K562 (cell line): ENCODE measurements at regions not wholly inside any gene's neighbourhood (a gene's known extent, or its start where the extent isn't known, plus 50 kb on each side); places are given as distances from the start of the nearest gene placed in this dataset.

Source experiments
- FOXJ3 ChIP-seq: sonication (generic); formaldehyde crosslinking; IDR thresholded peaks from 2 replicates; pipeline ENCODE4 v1.4.0; 2020; ENCODE audit warnings: mild to moderate bottlenecking, missing genetic modification reagents
- NELFE ChIP-seq: IDR thresholded peaks from 2 replicates; pipeline ENCODE4 v1.6.1; 2011; ENCODE audit warnings: mild to moderate bottlenecking; ENCODE audit not compliant: insufficient read depth, insufficient read length
- RAD51 ChIP-seq: fragments of 450-650 bp; IDR thresholded peaks from 2 replicates; pipeline ENCODE4 v1.7.1; 2016; ENCODE audit warnings: low read depth, mild to moderate bottlenecking, borderline replicate concordance
- STAG1 ChIP-seq: sonication (generic); formaldehyde crosslinking; IDR thresholded peaks from 2 replicates; pipeline ENCODE4 v1.5.0; 2020; ENCODE audit warnings: missing genetic modification reagents, borderline replicate concordance
- USF2 ChIP-seq: sonication (generic); formaldehyde crosslinking; IDR thresholded peaks from 2 replicates; pipeline ENCODE4 v1.5.0; 2020; ENCODE audit warnings: missing genetic modification reagents
- ZC3H4 ChIP-seq: sonication (generic); formaldehyde crosslinking; IDR thresholded peaks from 2 replicates; pipeline ENCODE4 v1.9.0; 2021; ENCODE audit warnings: missing genetic modification reagents, borderline replicate concordance
- ZNF311 ChIP-seq: fragments of 250-450 bp; sonication (Bioruptor Pico); IDR thresholded peaks from 2 replicates; pipeline ENCODE4 v1.4.0; 2020; ENCODE audit warnings: mild to moderate bottlenecking, moderate library complexity
- TF ChIP-seq, protein P1 (sequence below): sonication (generic); formaldehyde crosslinking; IDR thresholded peaks from 2 replicates; pipeline ENCODE4 v1.8.1; 2023; ENCODE audit warnings: mild to moderate bottlenecking, missing genetic modification reagents
- TF ChIP-seq, protein P2 (sequence below): sonication (generic); formaldehyde crosslinking; IDR thresholded peaks from 2 replicates; pipeline ENCODE4 v1.9.0; 2022; ENCODE audit warnings: mild to moderate bottlenecking, missing genetic modification reagents
- TF ChIP-seq, protein P3 (sequence below): sonication (generic); formaldehyde crosslinking; IDR thresholded peaks from 2 replicates; pipeline ENCODE4 v1.8.1; 2022; ENCODE audit warnings: missing genetic modification reagents

DNA sequence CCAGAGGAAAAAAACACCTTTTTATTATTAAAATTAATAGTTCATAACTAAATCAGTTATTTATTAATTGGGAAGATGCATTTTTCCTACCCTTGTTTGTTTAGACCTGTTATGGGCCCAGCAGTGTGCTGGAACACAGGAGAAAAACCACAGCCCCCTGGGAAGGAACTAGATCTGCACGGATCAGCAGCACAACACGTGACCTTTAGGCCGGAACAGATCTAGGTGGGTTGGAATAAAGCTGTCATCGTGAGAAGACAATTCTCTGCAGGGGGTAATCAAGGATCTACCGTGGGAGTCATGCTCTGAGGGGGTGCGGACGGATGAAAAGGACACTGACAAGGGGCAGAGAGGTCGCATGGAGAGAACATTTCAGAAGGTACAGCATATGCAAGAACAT is 95.8 kb upstream of the SPATA31C2 start (continued):
- TF ChIP-seq RAD51 (peak; percentile 63), STAG1 (CRISPR knock-in tag) (no peak), ZNF311 (CRISPR knock-in tag) (no peak), NELFE (no peak), FOXJ3 (no peak), ZC3H4 (CRISPR knock-in tag) (no peak), USF2 (CRISPR knock-in tag) (peak; percentile 65)
- TF ChIP-seq, protein P1, sequence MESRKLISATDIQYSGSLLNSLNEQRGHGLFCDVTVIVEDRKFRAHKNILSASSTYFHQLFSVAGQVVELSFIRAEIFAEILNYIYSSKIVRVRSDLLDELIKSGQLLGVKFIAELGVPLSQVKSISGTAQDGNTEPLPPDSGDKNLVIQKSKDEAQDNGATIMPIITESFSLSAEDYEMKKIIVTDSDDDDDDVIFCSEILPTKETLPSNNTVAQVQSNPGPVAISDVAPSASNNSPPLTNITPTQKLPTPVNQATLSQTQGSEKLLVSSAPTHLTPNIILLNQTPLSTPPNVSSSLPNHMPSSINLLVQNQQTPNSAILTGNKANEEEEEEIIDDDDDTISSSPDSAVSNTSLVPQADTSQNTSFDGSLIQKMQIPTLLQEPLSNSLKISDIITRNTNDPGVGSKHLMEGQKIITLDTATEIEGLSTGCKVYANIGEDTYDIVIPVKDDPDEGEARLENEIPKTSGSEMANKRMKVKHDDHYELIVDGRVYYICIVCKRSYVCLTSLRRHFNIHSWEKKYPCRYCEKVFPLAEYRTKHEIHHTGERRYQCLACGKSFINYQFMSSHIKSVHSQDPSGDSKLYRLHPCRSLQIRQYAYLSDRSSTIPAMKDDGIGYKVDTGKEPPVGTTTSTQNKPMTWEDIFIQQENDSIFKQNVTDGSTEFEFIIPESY: no peak
- TF ChIP-seq, protein P2, sequence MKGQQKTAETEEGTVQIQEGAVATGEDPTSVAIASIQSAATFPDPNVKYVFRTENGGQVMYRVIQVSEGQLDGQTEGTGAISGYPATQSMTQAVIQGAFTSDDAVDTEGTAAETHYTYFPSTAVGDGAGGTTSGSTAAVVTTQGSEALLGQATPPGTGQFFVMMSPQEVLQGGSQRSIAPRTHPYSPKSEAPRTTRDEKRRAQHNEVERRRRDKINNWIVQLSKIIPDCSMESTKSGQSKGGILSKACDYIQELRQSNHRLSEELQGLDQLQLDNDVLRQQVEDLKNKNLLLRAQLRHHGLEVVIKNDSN: peak; percentile 13; the same call in 1 of the 2 replicates
- TF ChIP-seq, protein P3, sequence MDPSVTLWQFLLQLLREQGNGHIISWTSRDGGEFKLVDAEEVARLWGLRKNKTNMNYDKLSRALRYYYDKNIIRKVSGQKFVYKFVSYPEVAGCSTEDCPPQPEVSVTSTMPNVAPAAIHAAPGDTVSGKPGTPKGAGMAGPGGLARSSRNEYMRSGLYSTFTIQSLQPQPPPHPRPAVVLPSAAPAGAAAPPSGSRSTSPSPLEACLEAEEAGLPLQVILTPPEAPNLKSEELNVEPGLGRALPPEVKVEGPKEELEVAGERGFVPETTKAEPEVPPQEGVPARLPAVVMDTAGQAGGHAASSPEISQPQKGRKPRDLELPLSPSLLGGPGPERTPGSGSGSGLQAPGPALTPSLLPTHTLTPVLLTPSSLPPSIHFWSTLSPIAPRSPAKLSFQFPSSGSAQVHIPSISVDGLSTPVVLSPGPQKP (CRISPR knock-in tag): no peak
